ENCODE measurements at regions not wholly inside any gene's neighbourhood (a gene's known extent, or its start where the extent isn't known, plus 50 kb on each side); places are given as distances from the start of the nearest gene placed in this dataset. TPM values are rescaled to one million over a fixed set of nuclear protein-coding genes. Genes with fewer than 3 reads are reported as not detected.

DNA sequence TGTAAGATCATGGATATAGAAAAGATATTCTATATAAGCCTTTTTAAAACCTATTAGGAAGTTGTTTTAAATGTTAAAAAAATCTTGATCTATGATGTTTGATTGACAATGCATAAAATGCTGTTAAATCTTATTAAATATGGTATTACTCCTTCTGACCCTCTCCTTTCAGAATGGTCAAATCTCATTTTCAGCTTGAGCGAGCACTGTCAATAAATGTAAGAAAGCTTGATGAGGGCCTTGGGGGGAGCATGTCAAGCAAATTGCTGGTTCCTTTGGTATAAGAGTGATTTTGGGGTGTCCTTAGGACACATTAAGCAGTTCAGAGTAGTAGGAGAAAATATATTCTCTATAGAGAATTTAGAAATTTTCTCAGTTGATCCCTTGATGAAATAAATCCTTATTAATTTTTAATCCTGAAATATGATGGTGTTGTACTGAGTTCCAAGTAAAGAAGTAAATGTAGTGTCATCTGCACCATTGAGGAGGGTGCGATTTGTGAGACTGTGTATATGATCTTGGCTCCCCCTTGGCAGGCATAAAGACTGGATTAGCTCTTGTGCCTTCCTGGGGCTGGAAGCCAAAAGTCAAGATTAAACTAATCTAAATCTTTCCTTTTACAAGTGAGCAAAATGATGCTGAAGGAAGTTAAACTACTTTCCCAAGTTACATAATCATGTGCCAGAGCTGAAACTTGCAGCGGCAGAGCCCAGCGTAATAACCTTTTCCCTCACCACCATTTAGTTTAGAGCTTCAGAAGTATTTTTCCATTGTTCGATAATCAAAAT is 82.6 kb upstream of the ANK2 start:
- Histone ChIP-seq H3K4me3 (ENCODE audit: low read depth, low read length) (no peak overlapping the region), H3K4me1 (ENCODE audit: insufficient read depth) (no peaks in the 10 kb centered on the region), H3K27ac (ENCODE audit: low read depth) (no peak overlapping the region), H3K36me3 (ENCODE audit: insufficient read depth) (no peaks in the 10 kb centered on the region)
- WGBS, result 56% methylated on average over 5 of the region's 5 CpGs
- DNase-seq (ENCODE audit: extremely low spot score), result no peak

- no peak overlapping the region for H3K27ac ChIP-seq (ENCODE audit: low read depth)
- H3K4me3 ChIP-seq (ENCODE audit: low read depth, low read length), result no peak overlapping the region
- no peaks in the 10 kb centered on the region for H3K36me3 ChIP-seq (ENCODE audit: insufficient read depth)
Measured at GRCh38 chr4:112968451-112969159, 80.8 kb upstream of the ANK2 start.

DNA sequence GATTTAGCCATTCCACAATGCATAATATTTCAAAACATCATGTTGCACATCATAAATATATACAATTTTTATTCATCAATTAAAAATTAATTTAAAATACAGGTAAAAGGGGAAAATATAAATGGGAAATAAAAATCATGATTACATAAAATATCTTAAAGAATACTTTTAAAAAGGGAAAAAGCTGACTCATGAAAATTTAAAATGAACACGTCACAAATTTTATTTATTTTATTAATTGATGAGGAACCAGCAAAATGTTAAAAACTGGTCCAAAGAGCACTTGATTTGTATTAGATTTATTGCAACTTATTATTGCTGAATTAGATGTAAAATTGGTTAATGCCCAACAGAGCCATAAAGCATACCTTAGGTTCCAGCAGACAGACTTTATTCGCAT is 78.5 kb upstream of the ANK2 start:
- Histone ChIP-seq H3K36me3 (ENCODE audit: insufficient read depth) (no peaks in the 10 kb centered on the region), H3K27ac (ENCODE audit: low read depth) (no peak overlapping the region), H3K4me1 (ENCODE audit: insufficient read depth) (no peaks in the 10 kb centered on the region), H3K4me3 (ENCODE audit: low read depth, low read length) (no peak overlapping the region)
- no peak for DNase-seq (ENCODE audit: extremely low spot score)
- 97% methylated on average over 2 of the region's 2 CpGs for WGBS

More at GRCh38 chr4:112968451-112969159, 80.8 kb upstream of the ANK2 start:
- DNase-seq (ENCODE audit: extremely low spot score), result no peak
- no peaks in the 10 kb centered on the region for H3K4me1 ChIP-seq (ENCODE audit: insufficient read depth)

- DNase-seq (ENCODE audit: extremely low spot score), result no peak
- H3K27ac ChIP-seq (ENCODE audit: low read depth), result no peak overlapping the region
- no peaks in the 10 kb centered on the region for H3K36me3 ChIP-seq (ENCODE audit: insufficient read depth)
- no peak overlapping the region for H3K4me3 ChIP-seq (ENCODE audit: low read depth, low read length)
- 83% methylated on average over 2 of the region's 2 CpGs for WGBS
- H3K4me1 ChIP-seq (ENCODE audit: insufficient read depth), result no peaks in the 10 kb centered on the region
Measured at GRCh38 chr4:112973750-112974251, 75.7 kb upstream of the ANK2 start.

- Histone ChIP-seq H3K36me3 (ENCODE audit: insufficient read depth) (no peaks in the 10 kb centered on the region), H3K4me3 (ENCODE audit: low read depth, low read length) (no peak overlapping the region), H3K4me1 (ENCODE audit: insufficient read depth) (no peaks in the 10 kb centered on the region), H3K27ac (ENCODE audit: low read depth) (no peak overlapping the region)
- WGBS, result 74% methylated on average over 6 of the region's 6 CpGs
- no peak for DNase-seq (ENCODE audit: extremely low spot score)
Measured at GRCh38 chr4:112975567-112976355, 73.7 kb upstream of the ANK2 start.

DNA sequence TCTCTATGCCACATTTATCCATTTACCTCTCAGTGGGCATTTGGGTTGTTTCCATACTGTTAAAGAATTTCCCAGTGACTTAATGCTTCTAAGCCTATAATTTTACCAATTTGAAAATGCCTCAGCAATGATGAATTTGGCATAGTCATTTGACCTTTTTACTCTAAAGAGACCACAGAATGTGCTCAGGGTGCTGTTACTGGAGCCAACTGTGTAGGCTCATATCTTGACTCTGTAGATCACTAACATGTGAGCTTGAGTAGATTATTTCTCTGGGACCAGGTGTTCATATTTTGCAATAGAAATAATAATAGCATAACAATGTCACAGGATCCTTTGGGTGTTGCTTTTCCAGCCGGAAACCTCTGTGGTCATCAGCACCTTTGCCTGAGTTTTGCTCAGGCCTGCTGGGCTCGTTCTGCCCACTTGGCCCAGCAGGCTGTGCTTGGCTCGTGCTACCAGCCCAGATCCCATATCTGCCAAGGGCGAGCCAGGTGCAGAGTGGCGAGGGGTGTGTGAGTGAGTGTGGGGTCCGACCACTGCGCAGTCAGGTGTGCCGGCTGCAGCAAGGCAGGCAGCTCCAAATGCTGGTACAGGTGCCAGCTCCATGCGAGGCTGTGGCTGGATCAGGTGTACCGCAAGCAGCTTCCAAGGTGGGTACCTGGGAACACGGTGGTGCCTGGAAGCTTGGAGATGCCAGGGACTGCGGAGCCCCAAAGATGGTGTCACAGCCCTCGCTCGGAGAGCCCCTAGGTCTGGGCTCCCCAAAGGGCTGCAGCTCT is 70.6 kb upstream of the ANK2 start:
- Histone ChIP-seq H3K4me1 (ENCODE audit: insufficient read depth) (no peaks in the 10 kb centered on the region), H3K4me3 (ENCODE audit: low read depth, low read length) (no peak overlapping the region), H3K27ac (ENCODE audit: low read depth) (no peak overlapping the region), H3K36me3 (ENCODE audit: insufficient read depth) (no peaks in the 10 kb centered on the region)
- 95% methylated on average over 14 of the region's 14 CpGs for WGBS
- DNase-seq (ENCODE audit: extremely low spot score), result no peak

- 93% methylated on average over 16 of the region's 16 CpGs for WGBS
- no peaks in the 10 kb centered on the region for H3K4me1 ChIP-seq (ENCODE audit: insufficient read depth)
- H3K4me3 ChIP-seq (ENCODE audit: low read depth, low read length), result no peak overlapping the region
- H3K27ac ChIP-seq (ENCODE audit: low read depth), result no peak overlapping the region
- no peaks in the 10 kb centered on the region for H3K36me3 ChIP-seq (ENCODE audit: insufficient read depth)
- DNase-seq (ENCODE audit: extremely low spot score), result no peak
Measured at GRCh38 chr4:112979881-112980421, 69.5 kb upstream of the ANK2 start.

DNA sequence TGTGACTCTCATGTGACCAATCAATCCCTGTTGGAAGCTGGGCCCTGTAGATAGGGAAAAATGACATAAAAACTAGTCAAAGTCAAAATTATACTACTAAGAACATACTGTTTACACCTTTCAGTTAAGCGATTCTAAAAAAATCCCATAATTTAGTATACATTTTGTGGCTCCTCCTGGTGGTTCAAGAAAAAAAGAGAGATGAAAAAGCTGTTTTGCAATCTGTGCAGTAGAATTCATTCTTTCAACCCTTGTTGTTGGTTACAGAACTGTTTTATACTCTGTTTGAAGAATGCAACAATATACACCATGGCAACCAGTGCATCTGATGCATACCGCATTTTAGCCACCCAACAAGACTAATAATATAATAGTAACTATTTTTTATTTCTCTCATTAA is 66.8 kb upstream of the ANK2 start:
- Histone ChIP-seq H3K27ac (ENCODE audit: low read depth) (no peak overlapping the region), H3K36me3 (ENCODE audit: insufficient read depth) (no peaks in the 10 kb centered on the region), H3K4me3 (ENCODE audit: low read depth, low read length) (no peak overlapping the region), H3K4me1 (ENCODE audit: insufficient read depth) (no peaks in the 10 kb centered on the region)
- WGBS, result 72% methylated on average over 2 of the region's 2 CpGs
- DNase-seq (ENCODE audit: extremely low spot score), result no peak

DNA sequence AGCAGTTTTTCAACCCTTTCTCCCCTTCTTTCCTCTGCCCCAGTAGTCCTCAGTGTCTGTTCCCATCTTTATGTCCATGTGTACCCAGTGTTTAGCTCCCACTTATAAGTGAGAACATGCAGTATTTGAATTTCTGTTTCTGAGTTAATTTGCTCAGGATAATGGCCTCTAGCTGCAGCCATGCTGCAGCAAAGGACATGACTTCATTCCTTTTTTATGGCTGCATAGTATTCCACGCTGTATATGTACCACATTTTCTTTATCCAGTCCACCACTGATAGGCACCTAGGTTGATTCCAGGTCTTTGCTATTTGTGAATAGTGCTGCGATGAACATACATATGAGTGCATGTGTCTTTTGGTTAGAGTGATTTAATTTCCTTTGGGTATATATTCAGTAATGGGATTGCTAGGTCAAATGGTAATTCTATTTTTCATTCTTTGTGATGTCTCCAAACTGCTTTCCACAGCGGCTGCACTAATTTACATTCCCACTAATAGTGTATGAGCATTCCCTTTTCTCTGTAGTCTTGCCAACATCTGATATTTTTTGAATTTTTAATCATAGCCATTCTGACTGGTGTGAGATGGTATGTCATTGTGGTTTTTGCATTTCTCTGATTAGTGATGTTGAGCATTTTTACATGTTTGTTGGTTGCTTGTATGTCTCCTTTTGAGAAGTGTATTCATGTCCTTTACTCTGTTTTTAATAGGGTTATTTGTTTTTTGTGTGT is 54.6 kb upstream of the ANK2 start:
- no peak overlapping the region for H3K27ac ChIP-seq (ENCODE audit: low read depth)
- no peaks in the 10 kb centered on the region for H3K36me3 ChIP-seq (ENCODE audit: insufficient read depth)
- no peaks in the 10 kb centered on the region for H3K4me1 ChIP-seq (ENCODE audit: insufficient read depth)
- DNase-seq (ENCODE audit: extremely low spot score), result no peak
- WGBS, result 97% methylated on average over 3 of the region's 3 CpGs
- H3K4me3 ChIP-seq (ENCODE audit: low read depth, low read length), result no peak overlapping the region

Small RNAs in the stretch of these regions (small RNA-seq; reads per million reads assigned to genes)
- gene AC017007.1 (not detected), gene RF00019 (not detected)

Measured in urinary bladder (tissue), 4 donors.